GM23338 (cell line): ENCODE measurements at regions not wholly inside any gene's neighbourhood (a gene's known extent, or its start where the extent isn't known, plus 50 kb on each side); places are given as distances from the start of the nearest gene placed in this dataset.

ENCODE experiments used
- ATAC-seq: fragments of 200-7000 bp; cut with Tn5 transposase; 3 replicates; pipeline ENCODE4 v1.9.1; 2020
- DNase-seq: peaks from one replicate; pipeline ENCODE4 v3.0.0-alpha.2; 2015; ENCODE audit warnings: low spot score
- H2AFZ ChIP-seq: fragments of 200-600 bp; sonication (generic); 2 replicates; pipeline ENCODE4 v1.8.0; 2016; ENCODE audit warnings: antibody characterized with exemption, mild to moderate bottlenecking, moderate library complexity
- H3F3A ChIP-seq: fragments of 200-600 bp; sonication (generic); replicated peaks from 2 replicates; pipeline ENCODE4 v1.8.0; 2017; ENCODE audit warnings: antibody characterized with exemption, mixed run types, low read depth
- H3K27ac ChIP-seq: fragments of 200-600 bp; sonication (generic); 2 replicates; pipeline ENCODE4 v1.6.1; 2016; ENCODE audit warnings: low read depth
- H3K27me3 ChIP-seq: fragments of 200-600 bp; sonication (generic); 2 replicates; pipeline ENCODE4 v1.8.0; 2016; ENCODE audit warnings: mild to moderate bottlenecking, mixed run types, moderate library complexity; ENCODE audit not compliant: insufficient read depth
- H3K36me3 ChIP-seq: fragments of 200-600 bp; sonication (generic); 2 replicates; pipeline ENCODE4 v1.8.0; 2016; ENCODE audit warnings: mild to moderate bottlenecking; ENCODE audit not compliant: insufficient read depth
- H3K4me1 ChIP-seq: fragments of 200-600 bp; sonication (generic); 2 replicates; pipeline ENCODE4 v1.8.0; 2016; ENCODE audit warnings: mild to moderate bottlenecking, moderate library complexity; ENCODE audit not compliant: insufficient read depth
- H3K4me2 ChIP-seq: fragments of 200-600 bp; sonication (generic); 2 replicates; pipeline ENCODE4 v1.7.1; 2017; ENCODE audit warnings: mixed run types
- H3K4me3 ChIP-seq: fragments of 200-600 bp; sonication (generic); 2 replicates; pipeline ENCODE4 v1.6.1; 2016; ENCODE audit warnings: mixed run types
- H3K79me2 ChIP-seq: fragments of 200-600 bp; sonication (generic); replicated peaks from 2 replicates; pipeline ENCODE4 v1.8.0; 2017; ENCODE audit warnings: mild to moderate bottlenecking; ENCODE audit not compliant: insufficient read depth
- H3K9me2 ChIP-seq: fragments of 200-600 bp; sonication (generic); 2 replicates; pipeline ENCODE4 v1.8.0; 2017; ENCODE audit not compliant: insufficient read depth
- H4K20me1 ChIP-seq: fragments of 200-600 bp; sonication (generic); replicated peaks from 2 replicates; pipeline ENCODE4 v1.8.0; 2017; ENCODE audit warnings: mild to moderate bottlenecking; ENCODE audit not compliant: insufficient read depth
- H3K27ac Mint-ChIP-seq: 2 replicates; pipeline ENCODE4 v1.8.0; 2020; ENCODE audit warnings: inconsistent platforms, mild to moderate bottlenecking, moderate library complexity, mixed read lengths
- H3K27me3 Mint-ChIP-seq: 3 replicates; pipeline ENCODE4 v1.8.0; 2022; ENCODE audit warnings: low read depth, mild to moderate bottlenecking, moderate library complexity, mixed read lengths, inconsistent platforms; ENCODE audit not compliant: insufficient read depth, poor library complexity
- H3K36me3 Mint-ChIP-seq: 3 replicates; pipeline ENCODE4 v1.8.0; 2021; ENCODE audit warnings: low read depth, mild to moderate bottlenecking, inconsistent platforms, moderate library complexity, mixed read lengths
- H3K4me1 Mint-ChIP-seq: 3 replicates; pipeline ENCODE4 v1.8.0; 2020; ENCODE audit warnings: mild to moderate bottlenecking, inconsistent platforms, mixed read lengths
- H3K4me3 Mint-ChIP-seq: 3 replicates; pipeline ENCODE4 v1.8.0; 2021; ENCODE audit warnings: moderate library complexity, mild to moderate bottlenecking, inconsistent platforms, mixed read lengths
- H3K9me3 Mint-ChIP-seq: 3 replicates; pipeline ENCODE4 v1.8.0; 2020; ENCODE audit warnings: moderate library complexity, mild to moderate bottlenecking, inconsistent platforms, mixed read lengths
- CREB1 ChIP-seq: fragments of 250-450 bp; sonication (Bioruptor Pico); IDR thresholded peaks from 2 replicates; pipeline ENCODE4 v1.5.0; 2020; ENCODE audit warnings: low read depth, mild to moderate bottlenecking, moderate library complexity
- CTCF ChIP-seq, 2 experiments: fragments of 200-600 bp in 1 of 2; sonication (generic) in 1 of 2; conservative IDR thresholded peaks; 2 replicates each; pipeline versions ENCODE4 v1.5.1 to v1.6.1; 2016 to 2017; ENCODE audit warnings: antibody characterized with exemption in 2 of 2, low read depth in 2 of 2, mild to moderate bottlenecking in 2 of 2, moderate library complexity in 1 of 2
- EZH2 ChIP-seq: fragments of 200-600 bp; sonication (generic); IDR thresholded peaks from one replicate; pipeline ENCODE4 v1.8.0; 2017; ENCODE audit warnings: antibody characterized with exemption, mild to moderate bottlenecking, low read depth; ENCODE audit not compliant: unreplicated experiment
- EZH2phosphoT487 ChIP-seq: fragments of 200-600 bp; sonication (generic); IDR thresholded peaks from one replicate; pipeline ENCODE4 v1.8.1; 2018; ENCODE audit warnings: antibody characterized with exemption; ENCODE audit not compliant: unreplicated experiment
- JUNB ChIP-seq: IDR thresholded peaks from one replicate; pipeline ENCODE4 v1.6.1; 2016; ENCODE audit warnings: antibody characterized with exemption; ENCODE audit not compliant: unreplicated experiment
- NANOG ChIP-seq: IDR thresholded peaks from 2 replicates; pipeline ENCODE4 v1.6.1; 2016; ENCODE audit warnings: antibody characterized with exemption, borderline replicate concordance
- POLR2AphosphoS5 ChIP-seq: IDR thresholded peaks from 2 replicates; pipeline ENCODE4 v1.6.1; 2016; ENCODE audit warnings: antibody characterized with exemption, low read depth
- STAT1 ChIP-seq: IDR thresholded peaks from one replicate; pipeline ENCODE4 v1.6.1; 2016; ENCODE audit warnings: antibody characterized with exemption; ENCODE audit not compliant: unreplicated experiment
- ZNF114 ChIP-seq: fragments of 250-450 bp; sonication (Bioruptor Pico); IDR thresholded peaks from 2 replicates; pipeline ENCODE4 v1.5.0; 2020; ENCODE audit warnings: mild to moderate bottlenecking, moderate library complexity
- ZNF331 ChIP-seq: fragments of 250-450 bp; sonication (Bioruptor Pico); IDR thresholded peaks from 2 replicates; pipeline ENCODE4 v1.5.0; 2020; ENCODE audit warnings: low read depth, mild to moderate bottlenecking, moderate library complexity
- ZNF462 ChIP-seq: fragments of 250-450 bp; sonication (Bioruptor Pico); IDR thresholded peaks from 2 replicates; pipeline ENCODE4 v1.5.0; 2020; ENCODE audit warnings: mild to moderate bottlenecking, moderate library complexity
- TF ChIP-seq, protein P1 (sequence below): IDR thresholded peaks from one replicate; pipeline ENCODE4 v1.6.1; 2018; ENCODE audit warnings: antibody characterized with exemption; ENCODE audit not compliant: unreplicated experiment
- TF ChIP-seq, protein P2 (sequence below): IDR thresholded peaks from 2 replicates; pipeline ENCODE4 v1.6.1; 2016; ENCODE audit warnings: antibody characterized with exemption

DNA sequence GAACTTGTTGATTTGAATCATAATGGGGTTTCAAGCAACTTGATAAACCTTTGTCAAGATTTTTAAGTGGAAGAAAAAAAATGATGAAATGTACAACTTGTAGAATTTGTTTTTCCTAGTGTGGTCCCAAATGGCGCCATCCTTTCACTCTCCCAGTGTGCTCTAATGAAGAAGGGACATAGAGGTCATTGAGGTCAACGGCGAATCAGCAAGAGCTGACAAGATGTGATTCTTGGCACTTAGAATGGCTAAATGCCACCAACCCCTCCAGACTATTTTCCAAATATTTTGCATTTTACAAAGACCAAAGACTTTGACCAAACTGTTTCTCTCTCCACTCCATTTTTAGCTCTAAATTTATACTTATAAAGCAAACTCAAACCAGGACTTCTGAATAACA is 320.2 kb upstream of the MME start:
- Mint-ChIP-seq H3K27ac (no peak overlapping the region; the same call in 1 of the 2 replicates), H3K4me1 (no peaks in the 10 kb centered on the region; the same call in 2 of the 3 replicates), H3K27me3 (peaks cover 2% of the 10 kb centered on the region), H3K36me3 (no peaks in the 10 kb centered on the region), H3K9me3 (no peaks in the 10 kb centered on the region), H3K4me3 (no peak overlapping the region)
- Histone ChIP-seq H3K27me3 (no peaks in the 10 kb centered on the region), H3K4me2 (no peak overlapping the region), H4K20me1 (no peaks in the 10 kb centered on the region), H3K79me2 (no peaks in the 10 kb centered on the region), H3K4me1 (no peaks in the 10 kb centered on the region), H3K4me3 (no peak overlapping the region), H3K36me3 (no peaks in the 10 kb centered on the region), H2AFZ (no peak overlapping the region), H3F3A (no peaks in the 10 kb centered on the region), H3K27ac (no peak overlapping the region), H3K9me2 (no peaks in the 10 kb centered on the region)
- DNase-seq (no peak), ATAC-seq (no peak)
- no peak for TF ChIP-seq ZNF462 (CRISPR knock-in tag)
- TF ChIP-seq NANOG = no peak
- TF ChIP-seq EZH2phosphoT487 = no peak
- TF ChIP-seq ZNF331 (CRISPR knock-in tag) = no peak
- no peak for TF ChIP-seq EZH2
- TF ChIP-seq CREB1 (CRISPR knock-in tag) = no peak
- TF ChIP-seq CTCF (conservative IDR thresholded peaks at IDR 0.05; ENCODE audit: low read depth in 2 of 2) = no peak
- TF ChIP-seq, protein P1, sequence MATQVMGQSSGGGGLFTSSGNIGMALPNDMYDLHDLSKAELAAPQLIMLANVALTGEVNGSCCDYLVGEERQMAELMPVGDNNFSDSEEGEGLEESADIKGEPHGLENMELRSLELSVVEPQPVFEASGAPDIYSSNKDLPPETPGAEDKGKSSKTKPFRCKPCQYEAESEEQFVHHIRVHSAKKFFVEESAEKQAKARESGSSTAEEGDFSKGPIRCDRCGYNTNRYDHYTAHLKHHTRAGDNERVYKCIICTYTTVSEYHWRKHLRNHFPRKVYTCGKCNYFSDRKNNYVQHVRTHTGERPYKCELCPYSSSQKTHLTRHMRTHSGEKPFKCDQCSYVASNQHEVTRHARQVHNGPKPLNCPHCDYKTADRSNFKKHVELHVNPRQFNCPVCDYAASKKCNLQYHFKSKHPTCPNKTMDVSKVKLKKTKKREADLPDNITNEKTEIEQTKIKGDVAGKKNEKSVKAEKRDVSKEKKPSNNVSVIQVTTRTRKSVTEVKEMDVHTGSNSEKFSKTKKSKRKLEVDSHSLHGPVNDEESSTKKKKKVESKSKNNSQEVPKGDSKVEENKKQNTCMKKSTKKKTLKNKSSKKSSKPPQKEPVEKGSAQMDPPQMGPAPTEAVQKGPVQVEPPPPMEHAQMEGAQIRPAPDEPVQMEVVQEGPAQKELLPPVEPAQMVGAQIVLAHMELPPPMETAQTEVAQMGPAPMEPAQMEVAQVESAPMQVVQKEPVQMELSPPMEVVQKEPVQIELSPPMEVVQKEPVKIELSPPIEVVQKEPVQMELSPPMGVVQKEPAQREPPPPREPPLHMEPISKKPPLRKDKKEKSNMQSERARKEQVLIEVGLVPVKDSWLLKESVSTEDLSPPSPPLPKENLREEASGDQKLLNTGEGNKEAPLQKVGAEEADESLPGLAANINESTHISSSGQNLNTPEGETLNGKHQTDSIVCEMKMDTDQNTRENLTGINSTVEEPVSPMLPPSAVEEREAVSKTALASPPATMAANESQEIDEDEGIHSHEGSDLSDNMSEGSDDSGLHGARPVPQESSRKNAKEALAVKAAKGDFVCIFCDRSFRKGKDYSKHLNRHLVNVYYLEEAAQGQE = no peak
- TF ChIP-seq JUNB = no peak
- TF ChIP-seq, protein P2, sequence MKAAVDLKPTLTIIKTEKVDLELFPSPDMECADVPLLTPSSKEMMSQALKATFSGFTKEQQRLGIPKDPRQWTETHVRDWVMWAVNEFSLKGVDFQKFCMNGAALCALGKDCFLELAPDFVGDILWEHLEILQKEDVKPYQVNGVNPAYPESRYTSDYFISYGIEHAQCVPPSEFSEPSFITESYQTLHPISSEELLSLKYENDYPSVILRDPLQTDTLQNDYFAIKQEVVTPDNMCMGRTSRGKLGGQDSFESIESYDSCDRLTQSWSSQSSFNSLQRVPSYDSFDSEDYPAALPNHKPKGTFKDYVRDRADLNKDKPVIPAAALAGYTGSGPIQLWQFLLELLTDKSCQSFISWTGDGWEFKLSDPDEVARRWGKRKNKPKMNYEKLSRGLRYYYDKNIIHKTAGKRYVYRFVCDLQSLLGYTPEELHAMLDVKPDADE = no peak
- no peak for TF ChIP-seq STAT1
- no peak for TF ChIP-seq ZNF114 (CRISPR knock-in tag)
- TF ChIP-seq POLR2AphosphoS5 = no peak
